Osteocyte (in vitro differentiated cells): ENCODE measurements at regions not wholly inside any gene's neighbourhood (a gene's known extent, or its start where the extent isn't known, plus 50 kb on each side); places are given as distances from the start of the nearest gene placed in this dataset.

Source experiments
- DNase-seq: peaks from one replicate; pipeline ENCODE4 v3.0.0; 2021; ENCODE audit warnings: mixed read lengths; ENCODE audit not compliant: unreplicated experiment; ENCODE audit errors: extremely low spot score
- H3K27ac Mint-ChIP-seq: one replicate; pipeline ENCODE4 v1.8.0; 2021; ENCODE audit warnings: mild to moderate bottlenecking, mixed read lengths; ENCODE audit not compliant: unreplicated experiment
- H3K27me3 Mint-ChIP-seq: one replicate; pipeline ENCODE4 v1.8.0; 2021; ENCODE audit warnings: mixed read lengths; ENCODE audit not compliant: unreplicated experiment
- H3K36me3 Mint-ChIP-seq: one replicate; pipeline ENCODE4 v1.8.0; 2021; ENCODE audit warnings: mixed read lengths; ENCODE audit not compliant: unreplicated experiment
- H3K4me1 Mint-ChIP-seq: one replicate; pipeline ENCODE4 v1.8.0; 2021; ENCODE audit warnings: mixed read lengths; ENCODE audit not compliant: unreplicated experiment
- H3K4me3 Mint-ChIP-seq: one replicate; pipeline ENCODE4 v1.8.0; 2021; ENCODE audit warnings: mild to moderate bottlenecking, moderate library complexity, mixed read lengths; ENCODE audit not compliant: unreplicated experiment
- H3K9me3 Mint-ChIP-seq: one replicate; pipeline ENCODE4 v1.8.0; 2021; ENCODE audit warnings: mixed read lengths; ENCODE audit not compliant: unreplicated experiment
- TF ChIP-seq, protein P1 (sequence below): fragments of 200-600 bp; sonication (generic); IDR thresholded peaks from 2 replicates; pipeline ENCODE4 v1.5.0; 2021; ENCODE audit warnings: antibody characterized with exemption, mild to moderate bottlenecking, moderate library complexity

DNA sequence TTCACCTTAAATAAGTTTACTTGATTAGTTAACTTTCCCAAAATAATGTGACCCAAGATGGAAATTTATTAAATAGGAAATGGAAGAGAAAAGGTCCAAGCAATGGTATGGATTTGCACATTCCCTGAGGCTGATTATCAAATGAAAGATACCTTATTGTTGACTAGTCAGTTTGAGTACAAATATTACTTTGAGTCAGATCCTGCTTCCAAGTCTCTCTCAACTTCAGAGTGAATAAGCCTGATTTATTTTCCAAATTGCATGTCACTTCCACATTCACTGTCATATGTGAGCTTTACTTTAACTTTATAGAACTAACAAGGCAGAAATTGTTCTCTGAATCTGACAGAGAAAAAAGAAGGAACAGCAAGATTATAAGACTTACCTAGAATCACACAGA, 520.8 kb downstream of the RAB28 start:
- H3K4me3 Mint-ChIP-seq, result no peak overlapping the region
- TF ChIP-seq, protein P1, sequence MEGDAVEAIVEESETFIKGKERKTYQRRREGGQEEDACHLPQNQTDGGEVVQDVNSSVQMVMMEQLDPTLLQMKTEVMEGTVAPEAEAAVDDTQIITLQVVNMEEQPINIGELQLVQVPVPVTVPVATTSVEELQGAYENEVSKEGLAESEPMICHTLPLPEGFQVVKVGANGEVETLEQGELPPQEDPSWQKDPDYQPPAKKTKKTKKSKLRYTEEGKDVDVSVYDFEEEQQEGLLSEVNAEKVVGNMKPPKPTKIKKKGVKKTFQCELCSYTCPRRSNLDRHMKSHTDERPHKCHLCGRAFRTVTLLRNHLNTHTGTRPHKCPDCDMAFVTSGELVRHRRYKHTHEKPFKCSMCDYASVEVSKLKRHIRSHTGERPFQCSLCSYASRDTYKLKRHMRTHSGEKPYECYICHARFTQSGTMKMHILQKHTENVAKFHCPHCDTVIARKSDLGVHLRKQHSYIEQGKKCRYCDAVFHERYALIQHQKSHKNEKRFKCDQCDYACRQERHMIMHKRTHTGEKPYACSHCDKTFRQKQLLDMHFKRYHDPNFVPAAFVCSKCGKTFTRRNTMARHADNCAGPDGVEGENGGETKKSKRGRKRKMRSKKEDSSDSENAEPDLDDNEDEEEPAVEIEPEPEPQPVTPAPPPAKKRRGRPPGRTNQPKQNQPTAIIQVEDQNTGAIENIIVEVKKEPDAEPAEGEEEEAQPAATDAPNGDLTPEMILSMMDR, result no peak
- no peak for DNase-seq
- H3K27me3 Mint-ChIP-seq, result no peaks in the 10 kb centered on the region
- peaks cover 39% of the 10 kb centered on the region for H3K4me1 Mint-ChIP-seq
- H3K36me3 Mint-ChIP-seq, result no peaks in the 10 kb centered on the region
- H3K9me3 Mint-ChIP-seq, result no peaks in the 10 kb centered on the region
- no peak overlapping the region for H3K27ac Mint-ChIP-seq

DNA sequence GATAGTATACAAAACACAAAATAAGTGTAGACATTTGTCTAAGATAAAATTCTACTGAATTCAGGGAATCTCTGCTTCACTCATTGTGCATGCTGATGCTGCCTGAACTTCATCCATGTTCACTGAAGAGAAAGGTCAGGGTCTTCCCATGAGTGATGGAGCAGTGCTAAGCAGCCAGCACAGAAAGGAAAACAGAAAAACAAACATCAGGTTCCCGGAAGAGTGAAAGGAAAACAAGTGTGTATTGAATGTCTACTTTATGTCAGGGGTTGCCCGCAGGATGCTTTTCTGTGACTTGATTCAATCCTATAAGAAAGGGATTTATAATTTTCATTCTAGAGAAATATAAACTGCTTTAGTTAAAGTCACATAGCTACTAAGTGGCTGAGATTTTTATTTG, 522.4 kb downstream of the RAB28 start:
- Mint-ChIP-seq H3K4me1 (peaks cover 35% of the 10 kb centered on the region), H3K9me3 (no peaks in the 10 kb centered on the region), H3K4me3 (no peak overlapping the region), H3K36me3 (no peaks in the 10 kb centered on the region), H3K27me3 (no peaks in the 10 kb centered on the region), H3K27ac (no peak overlapping the region)
- TF ChIP-seq, protein P1, result no peak
- DNase-seq, result no peak

GRCh38 chr4:12958436-12958835, 525.7 kb downstream of the RAB28 start:
- TF ChIP-seq, protein P1, result no peak
- Mint-ChIP-seq H3K36me3 (no peaks in the 10 kb centered on the region), H3K9me3 (no peaks in the 10 kb centered on the region), H3K4me3 (no peak overlapping the region), H3K27ac (no peak overlapping the region), H3K27me3 (no peaks in the 10 kb centered on the region), H3K4me1 (peaks cover 9% of the 10 kb centered on the region)
- no peak for DNase-seq

- DNase-seq, result no peak
- H3K4me3 Mint-ChIP-seq, result no peak overlapping the region
- H3K9me3 Mint-ChIP-seq, result no peaks in the 10 kb centered on the region
- H3K36me3 Mint-ChIP-seq, result no peaks in the 10 kb centered on the region
- H3K27me3 Mint-ChIP-seq, result no peaks in the 10 kb centered on the region
- H3K27ac Mint-ChIP-seq, result no peak overlapping the region
- TF ChIP-seq, protein P1, result no peak
- peaks cover 2% of the 10 kb centered on the region for H3K4me1 Mint-ChIP-seq
Measured at GRCh38 chr4:12957108-12957507, 527.0 kb downstream of the RAB28 start.

DNA sequence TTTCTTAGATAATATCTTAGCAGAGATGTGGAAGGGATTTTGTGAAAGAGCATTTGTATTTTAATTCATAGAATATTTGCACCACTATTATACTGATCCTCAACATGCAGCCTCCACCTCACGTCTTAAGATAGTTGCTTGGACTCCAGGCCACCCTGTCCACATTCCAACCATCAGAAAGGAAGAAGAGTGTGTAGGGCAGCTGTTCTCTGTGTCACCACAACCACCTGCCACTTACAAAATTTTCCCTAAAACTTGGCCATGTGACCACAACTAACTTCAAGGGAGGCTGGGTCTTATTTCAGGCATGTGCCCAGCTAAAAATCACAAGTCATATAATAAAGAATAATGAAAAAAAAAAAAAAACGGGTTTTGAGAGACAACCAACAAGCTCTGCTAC, 528.1 kb downstream of the RAB28 start:
- TF ChIP-seq, protein P1, result no peak
- Mint-ChIP-seq H3K27me3 (no peaks in the 10 kb centered on the region), H3K27ac (no peak overlapping the region), H3K4me3 (no peak overlapping the region), H3K4me1 (peaks cover 2% of the 10 kb centered on the region), H3K9me3 (no peaks in the 10 kb centered on the region), H3K36me3 (no peaks in the 10 kb centered on the region)
- no peak for DNase-seq
